ENCODE measurements at regions not wholly inside any gene's neighbourhood (a gene's known extent, or its start where the extent isn't known, plus 50 kb on each side); places are given as distances from the start of the nearest gene placed in this dataset.

DNA sequence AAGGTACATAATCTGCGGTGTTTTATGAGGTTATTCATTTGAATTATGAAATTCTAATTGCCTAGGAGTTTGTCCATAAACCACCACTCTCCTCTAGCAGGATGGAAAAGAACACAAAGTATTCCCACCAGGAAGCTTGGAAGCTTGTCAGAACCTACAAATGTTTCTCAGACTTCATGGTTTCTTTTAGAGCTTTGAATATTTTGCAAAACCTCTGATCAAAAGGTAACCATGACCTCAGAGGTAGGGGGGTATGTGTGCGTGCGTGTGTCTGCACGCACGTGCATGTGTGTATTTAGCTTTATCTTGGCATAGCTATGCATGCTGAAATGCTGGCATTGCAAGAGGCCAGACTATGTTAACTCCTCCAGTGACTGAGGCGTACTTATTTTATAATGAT, 847.0 kb downstream of the TLE1 start:
- FAIRE-seq: no peak

GRCh38 chr9:80841888-80842287, 847.5 kb downstream of the TLE1 start:
- WGBS (ENCODE audit: insufficient coverage, insufficient replicate concordance, low lambda C conversion rate, missing lambda C conversion rate): 2% methylated on average over 3 of the region's 3 CpGs
- Histone ChIP-seq H2AFZ (ENCODE audit: control insufficient read depth, low read depth, low read length) (no peak overlapping the region), H3K4me3 (no peak overlapping the region), H4K20me1 (ENCODE audit: control insufficient read depth, insufficient read depth) (no peaks in the 10 kb centered on the region), H3K9me3 (replicated peaks; ENCODE audit: control insufficient read depth, insufficient read depth, low read length) (no peaks in the 10 kb centered on the region), H3K27me3 (replicated peaks in 1 of 2; ENCODE audit: control insufficient read depth in 2 of 2, insufficient read depth in 2 of 2, low read length in 1 of 2) (no peaks in the 10 kb centered on the region), H3K79me2 (ENCODE audit: control insufficient read depth, insufficient read depth, low read length) (no peaks in the 10 kb centered on the region), H3K4me1 (ENCODE audit: control insufficient read depth, insufficient read depth, low read length) (no peaks in the 10 kb centered on the region), H3K9ac (ENCODE audit: control insufficient read depth, insufficient read depth, low read length) (no peak overlapping the region), H3K4me2 (ENCODE audit: control insufficient read depth, insufficient read depth) (no peak overlapping the region), H3K36me3 (ENCODE audit: control insufficient read depth in 2 of 2, insufficient read depth in 2 of 2, low read length in 1 of 2) (no peaks in the 10 kb centered on the region), H3K27ac (ENCODE audit: control insufficient read depth, insufficient read depth) (no peak overlapping the region)
- TF ChIP-seq ZNF207 (IDR thresholded peaks at IDR 0.05; ENCODE audit: borderline replicate concordance) (no peak), SPI1 (IDR thresholded peaks at IDR 0.05; ENCODE audit: borderline replicate concordance, insufficient read depth, low read depth, low read length) (peak; percentile 17; the same call in 1 of the 2 replicates)
- ChIA-PET POLR2A (interaction anchor here (1.9 kb wide), 1 partner anchor 51 kb away, joined by 8 read pairs; no protein-coding TSS in a partner anchor), SMC1A (ENCODE audit: uncharacterized antibody, unreplicated experiment) (interaction anchor here (0.8 to 2.7 kb wide), 6 partner anchors 40 to 131 kb away, joined by 3 to 28 read pairs (median 8); no protein-coding TSS in a partner anchor), CTCF (interaction anchor here (1.0 to 1.3 kb wide), 2 partner anchors 49 to 235 kb away, joined by 3 read pairs; no protein-coding TSS in a partner anchor), RAD21 (ENCODE audit: unreplicated experiment) (interaction anchor here (1.0 to 3.9 kb wide), 5 partner anchors 32 to 53 kb away, joined by 3 to 17 read pairs (median 4); no protein-coding TSS in a partner anchor)
- in situ Hi-C loops (cut with MboI) (no loop called here), intact Hi-C loops (cut with micrococcal nuclease; ENCODE audit: unreplicated experiment) (no loop called here)
- BruUV-seq (replicated peaks): no TSS peak
- DNase-seq (ENCODE audit: low read depth, low spot score) (no peak), FAIRE-seq (no peak), ATAC-seq (no peak)

More for the DNA sequence above, 847.0 kb downstream of the TLE1 start:
- no peak for DNase-seq (ENCODE audit: low read depth, low spot score)
- Histone ChIP-seq H3K27ac (ENCODE audit: control insufficient read depth, insufficient read depth) (no peak overlapping the region), H3K9ac (ENCODE audit: control insufficient read depth, insufficient read depth, low read length) (no peak overlapping the region), H3K4me3 (no peak overlapping the region), H3K36me3 (ENCODE audit: control insufficient read depth in 2 of 2, insufficient read depth in 2 of 2, low read length in 1 of 2) (no peaks in the 10 kb centered on the region), H3K27me3 (replicated peaks in 1 of 2; ENCODE audit: control insufficient read depth in 2 of 2, insufficient read depth in 2 of 2, low read length in 1 of 2) (no peaks in the 10 kb centered on the region), H3K4me1 (ENCODE audit: control insufficient read depth, insufficient read depth, low read length) (no peaks in the 10 kb centered on the region), H4K20me1 (ENCODE audit: control insufficient read depth, insufficient read depth) (no peaks in the 10 kb centered on the region), H3K9me3 (replicated peaks; ENCODE audit: control insufficient read depth, insufficient read depth, low read length) (no peaks in the 10 kb centered on the region), H3K4me2 (ENCODE audit: control insufficient read depth, insufficient read depth) (no peak overlapping the region), H3K79me2 (ENCODE audit: control insufficient read depth, insufficient read depth, low read length) (no peaks in the 10 kb centered on the region), H2AFZ (ENCODE audit: control insufficient read depth, low read depth, low read length) (no peak overlapping the region)
- ChIA-PET POLR2A (interaction anchor here (1.9 kb wide), 1 partner anchor 52 kb away, joined by 8 read pairs; no protein-coding TSS in a partner anchor), RAD21 (ENCODE audit: unreplicated experiment) (interaction anchor here (1.0 to 3.9 kb wide), 6 partner anchors 32 to 53 kb away, joined by 3 to 17 read pairs (median 7); no protein-coding TSS in a partner anchor), SMC1A (ENCODE audit: uncharacterized antibody, unreplicated experiment) (interaction anchor here (0.8 to 2.7 kb wide), 8 partner anchors 11 to 131 kb away, joined by 3 to 28 read pairs (median 8); no protein-coding TSS in a partner anchor), CTCF (interaction anchor here (1.0 to 1.3 kb wide), 2 partner anchors 50 to 235 kb away, joined by 3 read pairs; no protein-coding TSS in a partner anchor)
- ATAC-seq: no peak
- in situ Hi-C loops (cut with MboI): no loop called here
- intact Hi-C loops (cut with micrococcal nuclease; ENCODE audit: unreplicated experiment): no loop called here
- WGBS (ENCODE audit: insufficient coverage, insufficient replicate concordance, low lambda C conversion rate, missing lambda C conversion rate): 25% methylated on average over 6 of the region's 6 CpGs
- no TSS peak for BruUV-seq (replicated peaks)
- TF ChIP-seq ZNF622 (IDR thresholded peaks at IDR 0.05) (no peak), BHLHE40 (IDR thresholded peaks at IDR 0.05; ENCODE audit: borderline replicate concordance in 1 of 2, low read depth in 2 of 2, low read length in 1 of 2) (peak; percentile 21 to 60; a peak in 3 of 4 replicates)

All from GM12878 (cell line).